NB4 (cell line): ENCODE measurements at regions not wholly inside any gene's neighbourhood (a gene's known extent, or its start where the extent isn't known, plus 50 kb on each side); places are given as distances from the start of the nearest gene placed in this dataset.
A peak's percentile ranks its signal among the peaks of the same experiment; 100 is the strongest.

Experiments
- CTCF ChIP-seq: IDR thresholded peaks from one replicate; pipeline ENCODE4 v1.5.1; 2012; ENCODE audit warnings: low read depth, low read length
- POLR2A ChIP-seq: IDR thresholded peaks from 2 replicates; pipeline ENCODE4 v1.6.1; 2011; ENCODE audit warnings: mild to moderate bottlenecking; ENCODE audit not compliant: insufficient read length; ENCODE audit errors: extremely low read depth

- peak; percentile 31 for TF ChIP-seq CTCF
- no peak for TF ChIP-seq POLR2A
Observed at GRCh38 chr20:7375905-7376304, 564.4 kb downstream of the HAO1 start.
